EL (cell line): ENCODE measurements at regions not wholly inside any gene's neighbourhood (a gene's known extent, or its start where the extent isn't known, plus 50 kb on each side); places are given as distances from the start of the nearest gene placed in this dataset.

Source experiments
- DNase-seq: peaks from one replicate; pipeline ENCODE4 v3.0.0-alpha.2; 2016

DNA sequence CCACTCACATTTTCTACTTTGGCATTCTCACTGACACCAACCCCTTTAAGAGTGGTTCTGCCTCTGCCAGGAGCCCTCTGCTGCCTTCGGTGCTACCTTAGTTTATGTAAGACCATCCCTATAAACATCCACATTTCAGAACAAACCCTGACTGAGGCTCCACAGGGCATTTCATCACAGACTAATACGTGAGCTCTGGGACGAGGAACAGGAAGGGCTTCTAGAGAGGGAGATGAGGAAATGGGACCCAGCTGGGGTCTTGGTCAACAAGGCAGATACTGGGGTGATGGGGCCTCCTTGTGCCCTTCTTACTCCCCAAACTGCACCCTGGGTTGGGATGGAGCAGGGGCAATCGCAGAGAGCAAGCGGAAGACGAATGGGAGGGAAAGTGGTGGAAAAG is 86.5 kb upstream of the FYN start:
- no peak for DNase-seq

DNA sequence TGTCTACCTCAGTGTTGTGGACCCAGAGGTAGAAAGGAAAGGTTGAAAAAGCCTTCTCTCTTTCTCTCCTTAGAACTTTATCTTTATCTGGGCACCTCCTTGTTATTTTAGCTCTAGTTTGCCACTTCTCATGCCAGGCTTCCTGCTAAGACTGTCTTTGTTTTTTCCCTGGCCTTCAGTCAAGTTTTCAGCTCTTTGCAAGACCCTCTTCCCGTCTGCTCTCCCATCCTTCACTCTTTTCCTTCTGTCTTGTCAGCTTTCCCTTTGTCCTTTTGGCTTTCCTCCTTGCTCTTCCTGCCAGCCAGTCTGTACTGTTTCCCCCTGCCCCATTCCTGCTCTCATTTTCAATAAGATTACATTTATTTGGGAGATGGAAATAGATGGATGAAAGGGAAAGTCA is 86.8 kb upstream of the CCN6 start:
- no peak for DNase-seq

DNA sequence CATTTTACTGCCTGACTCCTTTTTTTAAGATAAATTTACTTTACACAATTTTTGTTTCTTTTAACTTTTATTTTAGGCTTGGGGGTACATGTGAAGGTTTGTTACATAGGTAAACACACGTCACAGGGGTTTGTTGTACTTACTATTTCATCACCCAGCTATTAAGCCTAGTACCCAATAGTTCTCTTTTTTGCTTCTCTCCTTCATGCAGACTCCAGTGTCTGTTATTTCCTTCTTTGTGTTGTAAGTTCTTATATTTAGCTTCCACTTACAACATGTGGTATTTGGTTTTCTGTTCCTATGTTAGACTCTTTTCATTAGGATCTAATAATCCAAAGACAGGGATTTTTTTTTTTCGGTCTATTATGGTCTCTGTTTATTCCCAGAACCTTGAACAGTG is 83.5 kb upstream of the CCN6 start:
- no peak for DNase-seq

DNA sequence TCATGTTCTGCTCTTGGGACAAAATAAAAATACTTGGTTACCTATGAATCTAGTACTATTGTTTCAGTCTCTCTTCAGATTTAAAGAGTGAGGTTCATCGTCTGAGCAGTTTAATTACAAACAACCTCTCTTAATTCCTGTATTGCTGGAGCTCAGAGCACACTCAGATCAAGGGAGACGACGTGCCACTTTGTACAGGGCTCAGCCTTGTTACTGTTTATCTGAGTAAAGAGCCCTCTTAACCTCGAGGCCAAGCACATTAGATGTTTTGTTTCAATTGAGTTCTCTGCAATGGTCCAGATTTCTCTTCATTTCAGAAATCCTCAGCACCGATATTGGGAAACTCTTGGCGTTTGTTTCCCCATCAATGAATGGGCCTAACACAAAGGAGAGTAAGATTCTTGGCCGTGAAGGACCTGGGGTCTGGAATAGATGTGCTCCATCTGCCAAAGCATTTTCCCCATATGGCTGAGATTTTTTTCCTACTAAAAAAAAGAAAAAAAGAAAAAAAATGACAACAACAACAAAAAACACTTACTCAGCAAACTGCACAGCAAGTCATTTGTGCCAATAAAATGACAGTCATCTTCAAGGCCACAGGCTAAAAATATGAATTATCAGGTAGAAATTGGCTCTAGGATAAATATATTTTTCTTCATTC is 82.6 kb upstream of the CCN6 start:
- no peak for DNase-seq

DNA sequence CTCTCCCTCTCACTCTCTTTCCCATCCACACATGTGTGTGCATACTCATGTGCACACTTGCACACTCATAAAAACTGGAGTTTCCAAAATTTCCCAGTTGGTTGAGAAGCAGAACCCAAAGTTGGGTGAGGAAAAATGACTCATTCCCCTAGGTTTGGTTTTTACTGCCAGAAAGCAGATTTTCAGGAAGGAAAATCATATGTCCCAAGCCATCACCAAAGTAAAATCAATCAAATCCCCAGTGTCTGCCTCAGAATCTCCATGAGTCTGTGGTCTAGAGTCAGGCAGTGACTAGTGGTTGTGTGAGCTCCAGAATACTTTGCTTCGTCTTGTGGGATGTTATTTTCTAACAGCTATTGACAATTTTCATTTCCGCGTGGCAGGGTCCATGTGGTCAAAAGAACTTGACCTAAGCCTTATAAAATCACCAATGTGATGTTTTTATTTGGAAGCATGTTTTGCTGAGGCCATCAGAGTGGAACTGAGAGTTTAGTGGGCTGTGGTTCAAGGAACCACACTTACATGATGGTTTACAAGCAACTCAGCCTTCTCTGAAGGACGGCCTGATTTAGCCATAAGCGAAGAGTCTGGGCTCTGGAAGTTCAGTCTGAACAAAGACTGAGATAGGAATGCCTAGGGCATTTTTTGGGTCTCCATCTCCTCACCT is 81.9 kb upstream of the CCN6 start:
- peak; percentile 21 for DNase-seq

DNA sequence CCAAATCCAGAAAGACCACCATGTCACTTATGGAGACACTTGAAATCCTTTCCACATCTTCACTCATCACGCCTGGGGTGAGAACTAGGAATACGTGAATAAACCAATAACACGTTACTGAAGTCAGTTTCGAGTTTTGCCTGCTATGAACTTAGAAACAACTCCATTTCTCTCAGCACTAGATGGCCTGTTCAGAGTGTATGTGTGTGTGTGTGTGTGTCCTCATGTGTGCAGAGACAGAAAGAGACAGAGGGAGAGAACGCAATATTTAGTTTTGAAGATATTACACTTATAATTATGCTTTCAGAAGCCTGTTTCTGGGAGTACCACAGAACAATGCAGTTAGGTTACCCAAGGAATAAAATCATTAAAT is 81.2 kb upstream of the CCN6 start:
- DNase-seq, result no peak

DNA sequence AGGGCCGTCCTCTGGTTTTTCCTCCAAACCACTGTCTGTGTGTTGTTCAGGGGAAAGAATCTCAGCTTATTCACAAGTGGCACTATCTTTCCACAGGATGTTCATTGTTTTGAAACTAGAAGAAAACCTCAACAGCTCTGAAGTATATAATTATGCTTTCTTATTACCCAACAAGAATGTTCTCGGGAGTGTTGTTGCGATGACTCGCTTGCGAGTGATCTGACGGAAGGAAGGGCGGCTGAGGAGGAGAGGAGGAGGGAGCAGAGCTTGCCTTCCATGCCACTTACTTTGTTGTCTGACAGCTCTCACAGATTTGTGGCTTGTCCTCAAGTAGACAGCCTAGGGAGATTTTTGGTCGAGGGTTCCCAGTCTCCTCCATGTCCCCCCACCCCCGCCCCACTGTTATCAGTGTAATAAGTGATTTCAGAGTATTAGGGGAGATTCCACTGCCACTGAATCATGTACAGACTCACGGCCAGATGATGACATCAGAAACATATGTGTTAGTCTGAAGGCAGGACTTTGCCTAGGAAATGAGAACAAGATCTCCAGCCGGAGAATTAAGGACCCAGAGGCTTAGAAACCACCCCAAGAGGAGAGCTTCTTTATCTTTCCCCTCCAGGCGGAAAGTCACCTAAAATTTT is 80.7 kb upstream of the CCN6 start:
- peak; percentile 95 for DNase-seq

DNA sequence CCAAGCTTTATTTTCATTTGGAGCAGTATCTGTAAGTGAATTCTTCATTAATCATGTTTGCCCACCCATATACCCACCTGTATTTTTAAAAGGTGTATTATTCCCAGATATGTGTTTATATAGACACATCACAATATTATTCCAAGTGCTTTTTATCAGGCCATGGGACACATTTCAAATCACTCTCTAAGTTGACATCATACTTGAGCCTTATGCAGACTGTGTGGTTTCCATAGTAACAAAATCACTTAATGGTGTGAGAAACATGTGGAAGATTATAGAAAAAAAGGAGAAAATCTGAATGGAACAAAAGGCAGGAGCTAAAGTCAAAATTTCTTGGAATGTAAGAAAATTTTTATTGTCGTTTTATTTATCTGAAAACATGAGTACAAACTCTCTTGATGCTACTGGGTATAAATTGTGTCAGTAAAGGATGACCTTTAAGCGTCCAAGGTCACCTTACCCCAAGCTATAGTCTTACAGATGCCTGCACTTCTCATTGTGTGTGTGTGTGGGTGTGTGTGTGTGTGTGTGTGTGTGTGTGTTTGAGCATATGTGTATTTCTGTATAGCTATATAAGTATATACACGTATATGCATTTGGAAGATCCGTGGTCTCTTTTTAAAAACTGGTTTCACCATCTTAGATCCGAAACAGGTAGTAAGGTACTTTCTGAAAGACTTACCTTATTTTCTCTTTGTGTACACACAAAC is 79.8 kb upstream of the CCN6 start:
- peak; percentile 40 for DNase-seq

DNA sequence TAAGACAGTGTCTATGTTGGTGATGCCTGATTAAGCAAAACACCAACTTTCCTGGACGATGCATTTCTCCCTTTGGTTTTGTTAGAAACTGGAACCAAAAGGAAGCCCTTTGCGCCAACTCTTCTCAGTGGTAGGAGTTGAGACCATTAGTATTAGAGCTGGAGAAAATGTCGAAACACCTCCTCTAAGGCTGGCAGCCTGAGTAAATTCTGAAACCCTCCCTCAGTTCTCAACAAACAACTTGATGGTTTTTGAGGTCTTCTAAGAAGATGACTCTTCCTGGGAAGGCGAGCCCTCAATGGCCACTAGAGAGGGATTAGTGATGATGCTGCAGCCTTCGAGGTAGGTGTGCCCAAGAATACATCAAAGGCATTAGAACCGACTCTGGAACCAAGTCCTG is 78.4 kb upstream of the CCN6 start:
- DNase-seq, result no peak

DNA sequence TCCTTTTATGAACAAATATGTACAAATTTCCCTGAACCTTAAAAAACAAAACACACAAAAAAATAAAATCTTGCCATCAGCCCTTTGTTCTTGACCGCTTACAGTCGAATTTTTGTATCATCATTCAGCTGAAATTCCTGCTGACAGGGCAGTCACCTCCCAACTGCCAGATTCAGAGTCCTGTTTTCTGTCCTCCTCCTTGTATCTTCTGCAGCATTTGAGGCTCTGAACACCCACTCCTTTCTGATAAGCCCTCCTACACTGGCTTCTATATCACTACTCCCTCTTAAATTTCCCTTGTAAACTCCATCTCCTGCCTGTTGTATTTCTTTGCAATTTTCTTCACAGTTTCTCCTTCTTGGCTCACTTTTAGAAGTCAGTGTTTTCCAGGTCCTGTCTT is 77.8 kb upstream of the CCN6 start:
- DNase-seq, result no peak

DNA sequence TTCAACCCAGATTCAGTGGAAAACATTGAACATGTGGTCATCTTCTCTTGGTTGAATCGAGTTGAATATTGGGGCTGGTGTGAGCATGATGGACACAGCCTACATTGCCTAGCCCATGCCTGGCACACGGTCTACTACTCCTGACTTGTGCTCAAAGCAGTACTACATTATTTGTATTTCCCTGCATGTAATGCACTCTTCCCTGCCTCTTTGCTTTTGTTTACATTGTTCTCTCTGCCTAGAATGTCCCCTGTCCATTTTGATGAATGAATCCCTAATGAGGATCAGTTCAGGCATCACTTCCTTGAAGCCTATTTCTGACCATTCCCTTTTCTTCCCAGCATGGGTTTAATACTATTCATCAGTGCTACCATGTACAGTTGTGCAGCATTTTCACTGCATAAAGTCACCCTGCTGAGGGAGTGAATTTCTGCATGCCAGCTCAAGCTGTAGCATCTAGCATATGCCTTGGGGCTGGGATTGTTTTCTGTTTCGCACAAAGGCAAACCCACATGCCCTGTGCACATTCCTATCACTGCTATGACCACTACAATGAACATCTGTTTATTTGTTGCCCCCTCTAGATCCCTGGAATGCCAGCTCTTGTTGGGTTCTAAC is 75.3 kb upstream of the CCN6 start:
- peak; percentile 60 for DNase-seq

DNA sequence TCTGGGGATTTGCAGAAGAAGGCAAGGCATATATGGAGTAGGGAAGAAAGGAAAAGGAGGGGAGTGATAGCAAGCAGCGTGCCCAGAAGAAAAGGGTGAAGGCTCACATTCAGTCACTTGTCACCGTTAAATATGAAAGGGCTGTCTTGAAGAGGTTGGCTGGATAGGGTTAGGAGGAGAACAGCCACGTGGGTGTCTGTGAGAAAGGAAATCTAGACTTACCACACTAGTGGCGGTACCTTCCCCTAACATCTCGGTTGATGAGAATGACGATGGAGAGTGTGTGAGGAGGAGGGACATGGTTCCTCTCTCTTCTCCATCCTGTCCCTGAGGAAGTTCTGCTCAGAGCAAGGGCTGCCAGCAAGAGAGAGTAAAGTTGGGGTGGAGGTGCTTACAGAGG is 74.3 kb upstream of the CCN6 start:
- DNase-seq, result no peak

DNA sequence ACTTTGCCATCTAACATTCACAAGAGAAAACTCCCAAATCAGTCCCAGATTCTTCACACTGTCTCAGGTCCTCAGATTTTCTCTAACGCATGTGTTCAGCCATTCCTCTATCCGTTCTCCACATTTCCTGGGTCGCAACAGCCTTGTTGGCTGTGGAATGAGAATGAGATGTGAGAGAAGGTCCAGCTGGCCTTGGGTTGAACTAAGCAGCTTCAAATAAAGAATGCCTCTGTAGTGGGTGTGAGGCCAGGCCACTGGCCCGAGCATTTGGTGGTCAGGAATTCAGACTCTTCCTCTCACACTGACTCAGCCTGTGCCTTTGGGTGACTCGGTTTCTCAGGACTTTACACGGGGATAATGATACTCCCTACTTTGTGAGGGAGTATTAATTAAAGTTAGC is 73.8 kb upstream of the CCN6 start:
- peak; percentile 30 for DNase-seq

DNA sequence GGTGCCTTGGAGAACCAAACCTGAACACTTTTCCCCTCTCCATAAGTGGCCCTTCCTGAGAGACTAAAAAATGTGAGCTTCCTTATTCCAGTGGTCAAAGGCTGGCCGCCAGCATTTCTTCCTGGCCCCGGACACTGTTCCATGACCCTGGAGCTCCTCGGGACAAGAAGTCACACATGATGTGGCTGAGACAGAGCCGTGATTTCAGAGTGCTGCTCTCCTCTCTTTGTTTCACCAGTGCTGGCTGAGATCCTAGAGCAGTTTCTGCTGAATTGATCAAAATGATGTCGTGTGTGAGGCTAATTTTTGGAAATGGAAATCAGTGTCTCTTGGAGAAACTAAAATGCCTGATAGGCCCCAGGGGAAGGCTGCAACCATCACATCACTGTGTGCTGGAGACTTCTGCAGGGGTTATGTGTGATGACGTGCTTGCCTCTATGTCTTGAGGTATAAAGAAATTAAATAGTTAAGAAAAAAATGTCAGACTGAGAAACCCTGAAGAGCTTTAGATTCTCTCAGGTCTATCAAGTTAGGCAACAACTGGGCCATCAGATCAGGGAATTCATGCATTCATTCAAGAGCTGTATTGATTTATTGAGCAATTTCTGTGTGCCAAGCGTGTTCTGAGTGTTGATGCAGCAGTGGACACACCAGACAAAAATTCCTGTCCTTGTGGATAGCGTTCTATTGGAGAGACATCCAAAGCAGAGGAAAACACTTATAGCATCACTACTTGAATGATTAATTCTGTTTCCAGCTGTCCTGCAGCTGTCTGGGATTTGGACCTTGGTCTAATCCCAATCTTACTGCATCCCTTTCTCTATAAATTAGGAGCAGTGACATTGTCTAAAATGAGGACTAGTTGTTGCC is 72.7 kb upstream of the CCN6 start:
- DNase-seq, result no peak

DNA sequence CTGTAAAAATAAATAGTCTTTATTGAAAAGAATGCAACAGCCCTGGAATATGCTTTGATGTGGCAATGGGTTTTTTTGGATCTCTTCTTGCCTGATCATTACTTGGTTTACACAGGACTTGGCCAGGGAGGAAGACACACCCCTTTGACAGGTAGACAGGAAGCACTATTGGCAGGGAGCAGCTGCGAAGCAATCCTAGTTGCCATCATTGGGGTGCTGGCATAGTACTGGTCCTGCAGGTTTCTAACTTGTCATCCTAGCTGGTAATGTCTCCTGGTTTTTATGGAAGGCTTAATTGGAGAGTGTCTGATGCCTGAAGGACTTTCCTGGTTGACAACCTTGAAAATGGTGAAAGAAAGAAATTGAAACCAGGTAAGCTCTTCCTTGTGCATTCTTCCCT is 71.2 kb upstream of the CCN6 start:
- no peak for DNase-seq

DNA sequence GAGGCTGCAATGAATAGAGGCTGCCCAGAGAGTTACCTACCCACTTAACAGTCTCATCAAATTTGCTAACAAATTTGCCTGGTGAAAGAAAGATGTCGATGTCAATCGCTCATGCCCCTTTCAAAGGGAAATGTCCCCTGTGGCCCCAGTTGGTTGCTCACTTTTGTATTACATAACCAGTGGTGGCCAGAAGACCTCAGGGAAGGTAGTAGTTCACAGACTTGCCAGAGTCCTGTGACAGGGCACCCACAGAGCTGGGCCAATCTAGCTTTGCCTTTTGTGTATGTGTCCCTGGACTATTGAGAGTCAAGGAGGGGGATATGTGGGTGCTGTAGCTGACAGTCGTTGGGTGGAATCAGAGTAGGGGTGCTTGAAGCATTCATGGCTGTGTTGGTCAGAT is 70.7 kb upstream of the CCN6 start:
- DNase-seq, result no peak

DNA sequence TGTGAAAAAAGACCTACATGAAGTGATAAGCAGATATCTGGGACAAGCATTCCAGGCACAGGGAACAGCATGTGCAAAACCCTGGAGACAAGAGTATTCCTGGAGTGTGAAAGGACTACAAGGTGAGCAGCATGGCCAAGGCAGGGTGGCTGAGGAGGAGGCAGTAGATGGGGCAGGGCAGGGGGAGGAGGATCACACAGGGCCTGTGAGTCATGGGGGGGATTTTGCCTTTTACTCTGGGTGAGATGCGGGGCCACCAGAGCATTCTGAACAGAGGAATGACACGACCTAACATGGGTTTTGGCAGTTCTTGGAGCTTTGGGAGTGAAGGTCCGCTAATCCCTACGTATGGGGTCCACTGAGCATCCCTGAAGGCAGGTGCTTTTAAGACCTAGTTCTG is 69.8 kb upstream of the CCN6 start:
- no peak for DNase-seq

DNA sequence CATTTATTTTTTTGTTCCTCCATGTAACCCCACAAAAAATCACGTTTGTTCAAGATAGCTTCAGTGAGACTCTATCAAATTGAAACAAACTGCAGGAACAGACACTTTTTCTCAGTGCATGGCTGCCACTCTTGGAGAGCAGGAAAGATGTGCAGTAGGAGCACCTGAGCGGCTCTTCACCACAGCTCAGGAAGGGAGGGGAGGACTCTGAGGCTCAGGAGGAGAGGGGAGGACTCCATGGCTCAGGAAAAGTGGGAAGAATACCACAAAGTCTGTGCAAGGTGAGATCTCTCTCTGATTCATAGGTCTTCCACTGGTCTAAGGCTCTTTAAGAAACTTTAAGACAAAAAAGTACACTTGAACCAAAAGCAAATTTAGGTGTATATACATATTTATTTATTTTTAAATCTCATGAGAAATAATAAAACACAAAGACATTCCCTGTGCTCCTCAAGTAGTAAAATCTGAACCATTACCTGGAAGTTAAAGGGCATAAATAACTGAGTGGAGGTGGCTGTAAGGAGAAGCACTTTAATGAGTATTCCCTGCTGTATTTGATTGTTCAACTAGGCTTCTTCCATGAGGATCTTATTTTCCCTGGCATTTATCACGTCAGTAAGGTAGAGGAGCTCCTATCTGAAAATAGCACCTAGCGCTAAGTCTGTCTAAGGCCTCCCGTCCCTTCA is 69.2 kb upstream of the CCN6 start:
- no peak for DNase-seq

DNA sequence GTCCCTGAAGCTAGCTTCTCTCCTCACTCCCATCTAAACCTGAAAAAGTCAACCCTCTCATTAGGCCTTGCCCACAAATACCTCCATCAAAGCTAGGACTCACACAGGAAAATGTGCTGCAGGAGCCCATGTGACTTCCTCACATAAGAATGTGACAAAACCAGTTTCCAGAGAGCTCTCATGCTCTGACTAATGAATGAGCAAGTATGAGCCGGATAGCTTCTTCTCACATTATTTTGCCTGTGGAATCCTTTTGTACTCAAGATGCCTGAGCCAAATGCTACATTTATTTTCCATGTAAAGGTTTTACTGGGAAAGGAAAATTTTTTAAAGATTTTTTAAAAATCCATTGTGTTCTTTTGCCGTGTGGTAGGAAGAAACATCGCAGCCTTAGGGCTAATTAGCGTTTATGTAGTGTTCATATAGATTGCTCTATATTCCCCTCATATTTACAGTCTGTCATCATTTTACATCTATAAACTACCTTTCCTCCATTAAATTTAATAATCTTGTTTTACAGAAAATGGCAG is 68.6 kb upstream of the CCN6 start:
- DNase-seq, result peak; percentile 91

DNA sequence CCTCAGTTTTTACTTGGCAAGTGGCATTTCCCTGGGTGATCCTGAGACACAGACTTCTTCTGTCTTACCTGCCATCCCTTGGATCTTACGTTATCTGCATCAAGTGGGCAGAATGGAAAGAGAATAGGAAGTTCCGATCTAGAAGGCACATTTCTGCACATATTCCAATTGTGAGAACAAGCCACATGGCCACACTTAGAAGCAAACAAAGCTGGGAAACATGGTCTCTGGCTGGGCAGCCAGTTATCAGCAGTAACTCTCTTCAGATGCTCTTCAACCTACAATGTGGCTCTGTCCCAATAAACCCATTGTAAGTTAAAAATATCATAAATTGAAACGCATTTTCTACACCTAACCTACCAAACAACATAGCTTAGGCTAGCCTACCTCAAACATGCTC is 67.3 kb upstream of the CCN6 start:
- DNase-seq, result no peak

DNA sequence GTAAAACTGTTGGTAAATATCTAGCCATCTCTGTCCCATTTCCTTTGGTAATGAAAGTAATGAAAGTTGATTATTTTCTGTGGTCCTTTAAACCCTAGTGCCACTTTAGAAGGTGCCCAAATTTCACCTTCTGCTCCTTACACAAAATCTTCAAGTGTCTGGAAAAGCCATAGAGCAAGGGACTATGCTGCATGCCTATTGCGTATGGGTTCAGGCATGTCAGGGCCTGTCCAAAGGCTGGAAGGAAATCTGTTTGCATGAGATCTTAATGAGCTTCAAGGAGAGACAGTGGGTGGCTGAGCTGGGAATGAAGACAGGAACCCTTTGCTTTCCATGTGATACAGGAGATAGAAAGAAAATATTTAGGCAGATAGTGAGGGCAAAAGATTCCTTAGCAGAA is 66.6 kb upstream of the CCN6 start:
- no peak for DNase-seq

DNA sequence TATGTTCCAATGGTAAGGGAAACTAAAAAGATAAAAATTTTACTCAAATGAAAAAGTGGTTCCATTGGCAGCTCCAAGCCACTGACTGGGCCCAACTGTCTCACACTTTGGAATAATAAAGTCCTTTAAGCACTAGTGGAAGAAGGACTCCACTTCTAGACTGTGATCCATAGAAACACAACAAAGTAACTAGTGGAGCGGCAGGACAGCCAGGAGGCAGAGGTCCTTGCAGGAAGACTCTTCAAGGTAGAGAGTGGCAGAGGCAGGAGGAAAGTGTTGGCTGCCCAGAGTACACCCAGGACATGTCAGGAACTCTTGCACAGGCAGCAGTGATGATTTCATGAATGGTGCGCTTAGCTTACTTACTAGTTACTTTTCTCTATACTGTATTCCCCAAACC is 65.0 kb upstream of the CCN6 start:
- no peak for DNase-seq
